Embryonic facial prominence (tissue), 1 donor: ENCODE measurements at regions not wholly inside any gene's neighbourhood (a gene's known extent, or its start where the extent isn't known, plus 50 kb on each side); places are given as distances from the start of the nearest gene placed in this dataset.

Experiments
- DNase-seq: peaks from one replicate; pipeline ENCODE4 v3.0.0-alpha.2; 2016; ENCODE audit errors: extremely low spot score

GRCh38 chr4:3818371-3818770 is 52.2 kb downstream of the ADRA2C start:
- no peak for DNase-seq

- no peak for DNase-seq
Measured at GRCh38 chr4:3819210-3819919, 53.2 kb downstream of the ADRA2C start.

- DNase-seq = no peak
Measured at GRCh38 chr4:3820016-3820805, 54.0 kb downstream of the ADRA2C start.

- DNase-seq = no peak
Measured at GRCh38 chr4:3820806-3821579, 54.8 kb downstream of the ADRA2C start.

- no peak for DNase-seq
Measured at GRCh38 chr4:3821580-3822229, 55.5 kb downstream of the ADRA2C start.

- no peak for DNase-seq
Measured at GRCh38 chr4:3822230-3822947, 56.2 kb downstream of the ADRA2C start.

- no peak for DNase-seq
Measured at GRCh38 chr4:3823496-3824341, 57.5 kb downstream of the ADRA2C start.

GRCh38 chr4:3824521-3825270 is 58.5 kb downstream of the ADRA2C start:
- DNase-seq = no peak

- no peak for DNase-seq
Measured at GRCh38 chr4:3825530-3825929, 59.3 kb downstream of the ADRA2C start.

GRCh38 chr4:3826247-3827172 is 60.3 kb downstream of the ADRA2C start:
- no peak for DNase-seq

GRCh38 chr4:3827616-3828492 is 61.7 kb downstream of the ADRA2C start:
- no peak for DNase-seq

- DNase-seq = no peak
Measured at GRCh38 chr4:3828546-3828945, 62.4 kb downstream of the ADRA2C start.

GRCh38 chr4:3829211-3829955 is 63.2 kb downstream of the ADRA2C start:
- DNase-seq = no peak

- no peak for DNase-seq
Measured at GRCh38 chr4:3829956-3830773, 64.0 kb downstream of the ADRA2C start.

- DNase-seq = no peak
Measured at GRCh38 chr4:3830774-3831528, 64.8 kb downstream of the ADRA2C start.
